ENCODE measurements at regions not wholly inside any gene's neighbourhood (a gene's known extent, or its start where the extent isn't known, plus 50 kb on each side); places are given as distances from the start of the nearest gene placed in this dataset.
"Not testable (repeated sequence)": the region's sequence is repeated elsewhere in the genome, so short reads cannot be mapped to it uniquely, and the experiment has no call there.

- H2AFZ ChIP-seq (ENCODE audit: insufficient read depth, low read length, poor library complexity): no peak overlapping the region
- H3K36me3 ChIP-seq (ENCODE audit: control insufficient read depth in 1 of 2, insufficient read depth in 2 of 2, low read length in 2 of 2): no peaks in the 10 kb centered on the region
- H2BK5ac ChIP-seq (ENCODE audit: low read depth, low read length, poor library complexity): no peak overlapping the region
- no peak overlapping the region for H3K27ac ChIP-seq (ENCODE audit: low read depth, low read length)
- H4K91ac ChIP-seq (ENCODE audit: low read depth, low read length): no peak overlapping the region
- no peak overlapping the region for H2AK5ac ChIP-seq (ENCODE audit: low read length)
- no peak for DNase-seq
- H3K4me3 ChIP-seq (ENCODE audit: low read depth, low read length): no peak overlapping the region
- no peaks in the 10 kb centered on the region for H3K9me3 ChIP-seq (ENCODE audit: insufficient read depth, low read depth, low read length)
- H3K14ac ChIP-seq (ENCODE audit: low read length): no peak overlapping the region
- no peaks in the 10 kb centered on the region for H3K27me3 ChIP-seq (ENCODE audit: insufficient read depth, low read length)
- no peak overlapping the region for H3K4ac ChIP-seq (ENCODE audit: low read depth, low read length)
- H4K8ac ChIP-seq (ENCODE audit: low read depth, low read length): no peak overlapping the region
- H3K4me2 ChIP-seq (ENCODE audit: low read length): no peak overlapping the region
- no peaks in the 10 kb centered on the region for H3K79me1 ChIP-seq (ENCODE audit: low read length)
- H3K79me2 ChIP-seq (ENCODE audit: control insufficient read depth, insufficient read depth, low read length, poor library complexity): no peaks in the 10 kb centered on the region
- H2BK120ac ChIP-seq (ENCODE audit: insufficient read depth, low read length, poor library complexity): no peak overlapping the region
- no peak overlapping the region for H3K9ac ChIP-seq (ENCODE audit: low read length)
- H2BK12ac ChIP-seq (ENCODE audit: low read length): no peak overlapping the region
- H3K18ac ChIP-seq (ENCODE audit: low read length): no peak overlapping the region
- no peak overlapping the region for H4K12ac ChIP-seq (ENCODE audit: low read depth, low read length)
- no CpG with 5 or more reads among the region's 2 CpGs for WGBS (ENCODE audit: extremely low coverage, insufficient coverage, insufficient read length)
- no peaks in the 10 kb centered on the region for H3K4me1 ChIP-seq (ENCODE audit: control insufficient read depth in 1 of 2, insufficient read depth in 2 of 2, low read length in 2 of 2)
- H3K23ac ChIP-seq (ENCODE audit: low read length): no peak overlapping the region
Measured at GRCh38 chr5:93352186-93352585, 228.8 kb downstream of the NR2F1-AS1 start.

DNA sequence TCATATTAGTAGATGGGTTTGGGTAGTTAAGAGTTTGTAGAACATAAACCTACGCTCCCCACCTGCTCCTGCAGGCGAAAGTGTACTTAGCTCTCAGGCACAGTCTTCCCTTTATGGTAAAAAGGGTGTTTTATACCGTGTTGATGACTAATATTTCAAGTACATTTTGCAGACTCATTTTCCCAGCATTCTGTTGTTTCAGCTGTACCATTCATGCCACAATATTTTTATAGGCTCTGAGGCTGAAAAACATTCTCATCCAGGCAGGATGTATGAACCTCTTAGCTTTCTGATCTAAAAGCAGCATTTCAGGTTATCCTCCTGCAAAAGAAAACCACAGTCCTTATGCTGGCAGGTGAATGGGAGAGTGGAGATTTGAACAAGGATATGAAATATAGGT is 231.4 kb downstream of the NR2F1-AS1 start:
- Histone ChIP-seq H4K8ac (ENCODE audit: low read depth, low read length) (no peak overlapping the region), H3K27me3 (ENCODE audit: insufficient read depth, low read length) (no peaks in the 10 kb centered on the region), H3K23ac (ENCODE audit: low read length) (no peak overlapping the region), H3K9ac (ENCODE audit: low read length) (no peak overlapping the region), H3K4ac (ENCODE audit: low read depth, low read length) (no peak overlapping the region), H4K12ac (ENCODE audit: low read depth, low read length) (no peak overlapping the region), H3K36me3 (ENCODE audit: control insufficient read depth in 1 of 2, insufficient read depth in 2 of 2, low read length in 2 of 2) (no peaks in the 10 kb centered on the region), H2AK5ac (ENCODE audit: low read length) (no peak overlapping the region), H2AFZ (ENCODE audit: insufficient read depth, low read length, poor library complexity) (no peak overlapping the region), H3K4me3 (ENCODE audit: low read depth, low read length) (no peak overlapping the region), H2BK12ac (ENCODE audit: low read length) (no peak overlapping the region), H4K91ac (ENCODE audit: low read depth, low read length) (no peak overlapping the region), H3K4me2 (ENCODE audit: low read length) (no peak overlapping the region), H2BK120ac (ENCODE audit: insufficient read depth, low read length, poor library complexity) (no peak overlapping the region), H3K79me2 (ENCODE audit: control insufficient read depth, insufficient read depth, low read length, poor library complexity) (no peaks in the 10 kb centered on the region), H3K79me1 (ENCODE audit: low read length) (no peaks in the 10 kb centered on the region), H3K18ac (ENCODE audit: low read length) (no peak overlapping the region), H3K4me1 (ENCODE audit: control insufficient read depth in 1 of 2, insufficient read depth in 2 of 2, low read length in 2 of 2) (no peaks in the 10 kb centered on the region), H2BK5ac (ENCODE audit: low read depth, low read length, poor library complexity) (no peak overlapping the region), H3K14ac (ENCODE audit: low read length) (no peak overlapping the region), H3K9me3 (ENCODE audit: insufficient read depth, low read depth, low read length) (no peaks in the 10 kb centered on the region), H3K27ac (ENCODE audit: low read depth, low read length) (no peak overlapping the region)
- no peak for DNase-seq
- WGBS (ENCODE audit: extremely low coverage, insufficient coverage, insufficient read length): no CpG with 5 or more reads among the region's 3 CpGs

- Histone ChIP-seq H3K4ac (ENCODE audit: low read depth, low read length) (no peak overlapping the region), H4K91ac (ENCODE audit: low read depth, low read length) (no peak overlapping the region), H4K12ac (ENCODE audit: low read depth, low read length) (no peak overlapping the region), H3K18ac (ENCODE audit: low read length) (no peak overlapping the region), H3K23ac (ENCODE audit: low read length) (no peak overlapping the region), H3K36me3 (ENCODE audit: control insufficient read depth in 1 of 2, insufficient read depth in 2 of 2, low read length in 2 of 2) (no peaks in the 10 kb centered on the region), H3K9me3 (ENCODE audit: insufficient read depth, low read depth, low read length) (no peaks in the 10 kb centered on the region), H4K8ac (ENCODE audit: low read depth, low read length) (no peak overlapping the region), H3K14ac (ENCODE audit: low read length) (no peak overlapping the region), H2BK12ac (ENCODE audit: low read length) (no peak overlapping the region), H2BK120ac (ENCODE audit: insufficient read depth, low read length, poor library complexity) (no peak overlapping the region), H3K79me2 (ENCODE audit: control insufficient read depth, insufficient read depth, low read length, poor library complexity) (no peaks in the 10 kb centered on the region), H2AK5ac (ENCODE audit: low read length) (no peak overlapping the region), H3K4me2 (ENCODE audit: low read length) (no peak overlapping the region), H3K27me3 (ENCODE audit: insufficient read depth, low read length) (no peaks in the 10 kb centered on the region), H3K27ac (ENCODE audit: low read depth, low read length) (no peak overlapping the region), H2BK5ac (ENCODE audit: low read depth, low read length, poor library complexity) (no peak overlapping the region), H3K79me1 (ENCODE audit: low read length) (no peaks in the 10 kb centered on the region), H3K4me3 (ENCODE audit: low read depth, low read length) (no peak overlapping the region), H3K4me1 (ENCODE audit: control insufficient read depth in 1 of 2, insufficient read depth in 2 of 2, low read length in 2 of 2) (no peaks in the 10 kb centered on the region), H2AFZ (ENCODE audit: insufficient read depth, low read length, poor library complexity) (no peak overlapping the region), H3K9ac (ENCODE audit: low read length) (no peak overlapping the region)
- DNase-seq: peak; percentile 13
- WGBS (ENCODE audit: extremely low coverage, insufficient coverage, insufficient read length): no CpG with 5 or more reads among the region's 15 CpGs
Measured at GRCh38 chr5:93348231-93348630, 232.8 kb downstream of the NR2F1-AS1 start.

- not testable (repeated sequence) for H3K36me3 ChIP-seq (ENCODE audit: control insufficient read depth in 1 of 2, insufficient read depth in 2 of 2, low read length in 2 of 2); H3K9me3 ChIP-seq (ENCODE audit: insufficient read depth, low read depth, low read length); H2BK5ac ChIP-seq (ENCODE audit: low read depth, low read length, poor library complexity); H3K4me2 ChIP-seq (ENCODE audit: low read length); H3K79me1 ChIP-seq (ENCODE audit: low read length); H3K18ac ChIP-seq (ENCODE audit: low read length); H2BK120ac ChIP-seq (ENCODE audit: insufficient read depth, low read length, poor library complexity); H3K14ac ChIP-seq (ENCODE audit: low read length); H3K4me1 ChIP-seq (ENCODE audit: control insufficient read depth in 1 of 2, insufficient read depth in 2 of 2, low read length in 2 of 2); H3K27ac ChIP-seq (ENCODE audit: low read depth, low read length); H2AK5ac ChIP-seq (ENCODE audit: low read length); H2AFZ ChIP-seq (ENCODE audit: insufficient read depth, low read length, poor library complexity); H2BK12ac ChIP-seq (ENCODE audit: low read length); H4K12ac ChIP-seq (ENCODE audit: low read depth, low read length); DNase-seq; H3K27me3 ChIP-seq (ENCODE audit: insufficient read depth, low read length); H4K91ac ChIP-seq (ENCODE audit: low read depth, low read length); H3K79me2 ChIP-seq (ENCODE audit: control insufficient read depth, insufficient read depth, low read length, poor library complexity); H3K23ac ChIP-seq (ENCODE audit: low read length); H3K4ac ChIP-seq (ENCODE audit: low read depth, low read length); H4K8ac ChIP-seq (ENCODE audit: low read depth, low read length); H3K9ac ChIP-seq (ENCODE audit: low read length); H3K4me3 ChIP-seq (ENCODE audit: low read depth, low read length)
- WGBS (ENCODE audit: extremely low coverage, insufficient coverage, insufficient read length): no CpG with 5 or more reads among the region's 1 CpG
Measured at GRCh38 chr5:93346850-93347249, 234.2 kb downstream of the NR2F1-AS1 start.
